HepG2 (cell line): ENCODE measurements at regions not wholly inside any gene's neighbourhood (a gene's known extent, or its start where the extent isn't known, plus 50 kb on each side); places are given as distances from the start of the nearest gene placed in this dataset.

Experiments
- ATAC-seq: fragments of 200-7000 bp; cut with Tn5 transposase; 3 replicates; pipeline ENCODE4 v1.9.1; 2020; ENCODE audit warnings: mild to moderate bottlenecking, moderate library complexity
- BruUV-seq: library from RNA; stranded (reverse); fragments of 400-500 nt; replicated peaks from 2 replicates; lab custom pipeline; 2021; lab: Mats Ljungman, UMichigan
- CTCF ChIA-PET: fragments of 300-600 bp; formaldehyde crosslinking; extraction: SDS; loops from one replicate; lab custom pipeline; 2021; ENCODE audit warnings: low total read pairs, inconsistent platforms, low intra/inter-chr PET ratio; lab: Yijun Ruan, JAX
- POLR2A ChIA-PET: fragments of 350-600 bp; sonication (Branson Sonifier 250); formaldehyde crosslinking; loops from one replicate; lab custom pipeline; 2020; ENCODE audit warnings: antibody characterized with exemption, inconsistent platforms; lab: Yijun Ruan, JAX
- DNase-seq: peaks from one replicate; pipeline ENCODE4 v3.0.0-alpha.2; 2015; ENCODE audit warnings: low spot score
- FAIRE-seq: peaks from 3 replicates; lab custom pipeline; 2011; peaks lifted over from hg19 to GRCh38; lab: Jason Lieb, UNC
- H2AFZ ChIP-seq: one replicate; pipeline ENCODE4 v1.6.1; 2011; ENCODE audit warnings: low read length, inconsistent platforms
- H3K27ac ChIP-seq: fragments of 300-600 bp; 3 replicates; pipeline ENCODE4 v1.8.0; 2011; ENCODE audit warnings: mixed run types, mild to moderate bottlenecking, mixed read lengths, low read length, inconsistent platforms; ENCODE audit not compliant: insufficient read depth; ENCODE audit errors: extremely low read length
- H3K27me3 ChIP-seq, 2 experiments: fragments of 200-600 bp in 1 of 2; 2 replicates in 1 of 2; 3 replicates in 1 of 2; pipeline versions ENCODE4 v1.6.0 to v1.8.0; 2011; ENCODE audit warnings: low read length in 2 of 2, mild to moderate bottlenecking in 2 of 2, moderate library complexity in 2 of 2, inconsistent platforms in 1 of 2; ENCODE audit not compliant: insufficient read depth in 2 of 2, control insufficient read depth in 1 of 2
- H3K36me3 ChIP-seq, 2 experiments: fragments of 200-600 bp in 1 of 2; replicated peaks in 1 of 2; 2 replicates in 1 of 2; 3 replicates in 1 of 2; pipeline versions ENCODE4 v1.5.1 to v1.8.0; 2011; ENCODE audit warnings: low read length in 2 of 2, inconsistent platforms in 1 of 2; ENCODE audit not compliant: insufficient read depth in 2 of 2, control insufficient read depth in 1 of 2
- H3K4me1 ChIP-seq: 2 replicates; pipeline ENCODE4 v1.5.1; 2012; ENCODE audit warnings: low read length, inconsistent platforms; ENCODE audit not compliant: insufficient read depth
- H3K4me2 ChIP-seq: 2 replicates; pipeline ENCODE4 v1.6.0; 2011; ENCODE audit warnings: low read depth, low read length, inconsistent platforms
- H3K4me3 ChIP-seq, 3 experiments: fragments of 200-600 bp in 1 of 3; sonication (generic), shearing (Covaris generic) in 1 of 3; replicated peaks in 1 of 3; 2 replicates each; pipeline ENCODE4 v1.5.1; 2011 to 2016; ENCODE audit warnings: low read length in 3 of 3, inconsistent platforms in 2 of 3, low read depth in 2 of 3, mild to moderate bottlenecking in 2 of 3, control low read depth in 1 of 3, mixed read lengths in 1 of 3; ENCODE audit not compliant: insufficient read depth in 1 of 3
- H3K79me2 ChIP-seq: one replicate; pipeline ENCODE4 v1.6.1; 2011; ENCODE audit warnings: low read length, inconsistent platforms; ENCODE audit not compliant: insufficient read depth
- H3K9ac ChIP-seq: 2 replicates; pipeline ENCODE4 v1.6.0; 2011; ENCODE audit warnings: mild to moderate bottlenecking, low read depth, low read length, inconsistent platforms; ENCODE audit not compliant: insufficient read depth
- H3K9me3 ChIP-seq: 2 replicates; pipeline ENCODE4 v1.5.1; 2012; ENCODE audit warnings: mild to moderate bottlenecking, low read length
- H4K20me1 ChIP-seq: 2 replicates; pipeline ENCODE4 v1.6.0; 2011; ENCODE audit warnings: inconsistent platforms, mild to moderate bottlenecking, low read length, moderate library complexity; ENCODE audit not compliant: insufficient read depth
- BCL6 ChIP-seq: IDR thresholded peaks from 2 replicates; pipeline ENCODE4 v1.6.1; 2016; ENCODE audit warnings: missing genetic modification reagents, missing compliant biosample characterization
- DR1 ChIP-seq: sonication (generic); formaldehyde crosslinking; IDR thresholded peaks from 2 replicates; pipeline ENCODE4 v1.8.0; 2021; ENCODE audit warnings: mild to moderate bottlenecking, missing genetic modification reagents, inconsistent platforms
- MEIS2 ChIP-seq: sonication (generic); formaldehyde crosslinking; IDR thresholded peaks from 2 replicates; pipeline ENCODE4 v1.9.0; 2021; ENCODE audit warnings: mild to moderate bottlenecking, missing genetic modification reagents
- POLR2G ChIP-seq: fragments of 200-400 bp; formaldehyde crosslinking; IDR thresholded peaks from 2 replicates; pipeline ENCODE4 v1.6.1; 2018; ENCODE audit warnings: mild to moderate bottlenecking, low read depth, low read length, moderate library complexity
- PRDM10 ChIP-seq: sonication (generic); formaldehyde crosslinking; IDR thresholded peaks from 2 replicates; pipeline ENCODE4 v1.4.0; 2020; ENCODE audit warnings: low read depth, missing genetic modification reagents
- RBM39 ChIP-seq: fragments of 200-400 bp; formaldehyde crosslinking; IDR thresholded peaks from one replicate; pipeline ENCODE4 v1.6.1; 2018; ENCODE audit warnings: antibody characterized with exemption, mild to moderate bottlenecking, low read depth, low read length; ENCODE audit not compliant: poor library complexity, severe bottlenecking
- TCF7 ChIP-seq: sonication (generic); IDR thresholded peaks from 2 replicates; pipeline ENCODE4 v1.6.1; 2016; ENCODE audit warnings: antibody characterized with exemption, low read depth
- XBP1 ChIP-seq: sonication (generic); formaldehyde crosslinking; IDR thresholded peaks from 2 replicates; pipeline ENCODE4 v1.5.0; 2020; ENCODE audit warnings: missing genetic modification reagents
- ZMYM2 ChIP-seq: sonication (generic); formaldehyde crosslinking; IDR thresholded peaks from 2 replicates; pipeline ENCODE4 v1.8.0; 2022; ENCODE audit warnings: mild to moderate bottlenecking, missing genetic modification reagents
- ZNF20 ChIP-seq: sonication (generic); formaldehyde crosslinking; IDR thresholded peaks from 2 replicates; pipeline ENCODE4 v1.4.0; 2020; ENCODE audit warnings: mild to moderate bottlenecking, moderate library complexity, missing genetic modification reagents
- ZNF282 ChIP-seq: fragments of 450-650 bp; IDR thresholded peaks from 2 replicates; pipeline ENCODE4 v1.6.1; 2018; ENCODE audit not compliant: partially characterized antibody
- ZNF441 ChIP-seq: sonication (generic); formaldehyde crosslinking; IDR thresholded peaks from 2 replicates; pipeline ENCODE4 v1.7.0; 2021; ENCODE audit warnings: missing genetic modification reagents, borderline replicate concordance
- ZNF800 ChIP-seq: sonication (generic); formaldehyde crosslinking; IDR thresholded peaks from 2 replicates; pipeline ENCODE4 v1.4.0; 2020; ENCODE audit warnings: missing genetic modification reagents
- ZSCAN22 ChIP-seq: sonication (generic); formaldehyde crosslinking; IDR thresholded peaks from 2 replicates; pipeline ENCODE4 v1.4.0; 2020; ENCODE audit warnings: mild to moderate bottlenecking, missing genetic modification reagents
- WGBS: methylation state at CpG from one replicate; pipeline ENCODE4 v1.1.6; 2017; ENCODE audit warnings: low lambda C conversion rate; 5-methylcytosine and 5-hydroxymethylcytosine counted together
- in situ Hi-C: cut with HindIII; loops from 2 replicates; pipeline ENCODE4 v1.10.0; 2017; ENCODE audit warnings: low pct_unique_long_range_greater_than_20kb; ENCODE audit not compliant: extremely low pct_ligation_motif_present
- intact Hi-C: fragments of 100-400 bp; cut with micrococcal nuclease; formaldehyde crosslinking; loops from one replicate; pipeline ENCODE4 v1.10.0; 2022; ENCODE audit not compliant: unreplicated experiment

GRCh38 chr6:100172322-100172713, 178.3 kb upstream of the MCHR2 start:
- no peak for FAIRE-seq

More at GRCh38 chr6:100172322-100172713, 178.3 kb upstream of the MCHR2 start:
- Histone ChIP-seq H2AFZ (no peak overlapping the region), H3K27ac (no peak overlapping the region), H3K79me2 (no peaks in the 10 kb centered on the region), H3K4me3 (no peak overlapping the region), H3K27me3 (no peaks in the 10 kb centered on the region), H4K20me1 (no peaks in the 10 kb centered on the region), H3K9me3 (no peaks in the 10 kb centered on the region), H3K9ac (no peak overlapping the region), H3K36me3 (no peaks in the 10 kb centered on the region), H3K4me2 (no peak overlapping the region), H3K4me1 (peaks cover 12% of the 10 kb centered on the region; the same call in 1 of the 2 replicates)
- ChIA-PET CTCF (no interaction called here), POLR2A (no interaction called here)
- BruUV-seq: no TSS peak
- DNase-seq (no peak), ATAC-seq (no peak)
- 64% methylated on average over 3 of the region's 3 CpGs for WGBS
- intact Hi-C loops (no loop called here), in situ Hi-C loops (no loop called here)
- no peak for TF ChIP-seq TCF7
- TF ChIP-seq POLR2G: no peak
- no peak for TF ChIP-seq ZNF20 (CRISPR knock-in tag)
- no peak for TF ChIP-seq RBM39
- no peak for TF ChIP-seq ZNF800 (CRISPR knock-in tag)
- no peak for TF ChIP-seq ZNF282
- no peak for TF ChIP-seq ZMYM2 (CRISPR knock-in tag)
- TF ChIP-seq ZNF441 (CRISPR knock-in tag): no peak
- no peak for TF ChIP-seq MEIS2
- no peak for TF ChIP-seq BCL6 (CRISPR knock-in tag)
- TF ChIP-seq ZSCAN22: no peak
- no peak for TF ChIP-seq PRDM10 (CRISPR knock-in tag)
- no peak for TF ChIP-seq DR1 (CRISPR knock-in tag)
- no peak for TF ChIP-seq XBP1 (CRISPR knock-in tag)
